HG02970 (cell line): ENCODE measurements at regions not wholly inside any gene's neighbourhood (a gene's known extent, or its start where the extent isn't known, plus 50 kb on each side); places are given as distances from the start of the nearest gene placed in this dataset.
"Not testable (repeated sequence)": the region's sequence is repeated elsewhere in the genome, so short reads cannot be mapped to it uniquely, and the experiment has no call there.

Source experiments
- ATAC-seq: cut with Tn5 transposase; IDR thresholded peaks from one replicate; pipeline ENCODE4 v1.9.1; 2021; ENCODE audit warnings: mild to moderate bottlenecking, moderate library complexity, moderate number of reproducible peaks; ENCODE audit not compliant: unreplicated experiment, low FRiP score

- no peak for ATAC-seq
Measured at GRCh38 chr3:177379045-177379444, 181.8 kb upstream of the TBL1XR1 start.

- no peak for ATAC-seq
Measured at GRCh38 chr3:177381070-177381469, 183.8 kb upstream of the TBL1XR1 start.

- no peak for ATAC-seq
Measured at GRCh38 chr3:177382944-177383343, 185.7 kb upstream of the TBL1XR1 start.

- no peak for ATAC-seq
Measured at GRCh38 chr3:177385186-177385585, 187.9 kb upstream of the TBL1XR1 start.

GRCh38 chr3:177385831-177386301, 188.6 kb upstream of the TBL1XR1 start:
- ATAC-seq, result no peak

GRCh38 chr3:177388209-177388608, 190.9 kb upstream of the TBL1XR1 start:
- no peak for ATAC-seq

GRCh38 chr3:177394231-177395024, 197.1 kb upstream of the TBL1XR1 start:
- ATAC-seq, result not testable (repeated sequence)

- ATAC-seq, result no peak
Measured at GRCh38 chr3:177396733-177397132, 199.5 kb upstream of the TBL1XR1 start.

- ATAC-seq, result no peak
Measured at GRCh38 chr3:177401375-177401774, 204.1 kb upstream of the TBL1XR1 start.

- no peak for ATAC-seq
Measured at GRCh38 chr3:177402533-177402932, 205.3 kb upstream of the TBL1XR1 start.

- ATAC-seq, result no peak
Measured at GRCh38 chr3:177405191-177405672, 207.9 kb upstream of the TBL1XR1 start.

- ATAC-seq, result no peak
Measured at GRCh38 chr3:177410730-177411129, 213.4 kb upstream of the TBL1XR1 start.

GRCh38 chr3:177411201-177411600, 213.9 kb upstream of the TBL1XR1 start:
- no peak for ATAC-seq

GRCh38 chr3:177412677-177413170, 215.4 kb upstream of the TBL1XR1 start:
- ATAC-seq, result not testable (repeated sequence)

- no peak for ATAC-seq
Measured at GRCh38 chr3:177414093-177414492, 216.8 kb upstream of the TBL1XR1 start.

- ATAC-seq, result no peak
Measured at GRCh38 chr3:177418787-177419186, 221.5 kb upstream of the TBL1XR1 start.

GRCh38 chr3:177419904-177420601, 222.8 kb upstream of the TBL1XR1 start:
- ATAC-seq, result no peak

- ATAC-seq, result no peak
Measured at GRCh38 chr3:177420651-177421480, 223.6 kb upstream of the TBL1XR1 start.

GRCh38 chr3:177421481-177421785, 224.2 kb upstream of the TBL1XR1 start:
- ATAC-seq, result no peak

- ATAC-seq, result no peak
Measured at GRCh38 chr3:177424521-177424920, 227.2 kb upstream of the TBL1XR1 start.

GRCh38 chr3:177425042-177425441, 227.8 kb upstream of the TBL1XR1 start:
- no peak for ATAC-seq
